ENCODE measurements at regions not wholly inside any gene's neighbourhood (a gene's known extent, or its start where the extent isn't known, plus 50 kb on each side); places are given as distances from the start of the nearest gene placed in this dataset.
"Not testable (repeated sequence)": the region's sequence is repeated elsewhere in the genome, so short reads cannot be mapped to it uniquely, and the experiment has no call there.

DNA sequence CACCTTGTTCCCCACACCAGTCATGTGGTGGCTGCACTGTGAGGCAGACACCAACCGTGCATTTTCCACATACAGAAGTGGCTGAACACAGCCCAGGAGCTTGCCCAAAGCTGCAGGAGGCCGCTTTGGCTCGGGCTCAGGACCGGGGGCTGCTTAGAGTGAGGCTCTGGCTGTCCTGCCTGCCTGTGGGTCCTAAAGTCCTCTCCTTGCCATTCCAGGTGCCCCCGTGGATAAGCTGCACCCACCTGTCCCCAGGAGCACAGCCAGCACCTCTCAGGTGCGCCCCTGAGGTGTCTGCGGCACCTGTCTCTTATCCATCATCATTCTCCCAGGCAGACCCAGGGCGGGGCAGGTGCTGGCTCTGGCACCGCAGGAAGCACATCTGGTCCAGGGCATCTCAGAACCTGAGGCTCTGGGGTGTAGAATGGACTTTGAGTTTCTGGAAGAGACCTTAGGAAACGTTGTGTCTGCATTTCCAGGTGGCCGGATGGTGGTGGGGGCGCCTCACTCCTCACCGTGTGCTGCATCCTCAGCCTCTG, 180.5 kb upstream of the ZNF469 start:
- Histone ChIP-seq H3K27ac (ENCODE audit: low read depth, low read length, poor library complexity, severe bottlenecking) (no peak overlapping the region), H3K27me3 (ENCODE audit: insufficient read depth, low read length) (0 out of 2 replicates have a peak, but pooled peaks cover 7% of the 10 kb centered on the region), H3K9me3 (ENCODE audit: low read length) (no peaks in the 10 kb centered on the region), H2AFZ (ENCODE audit: low read length) (no peak overlapping the region), H3F3A (ENCODE audit: insufficient read depth, low read length) (no peaks in the 10 kb centered on the region), H3K4me2 (ENCODE audit: low read length) (no peak overlapping the region), H3K9ac (ENCODE audit: low read length) (no peak overlapping the region), H3K9me2 (ENCODE audit: low read depth, low read length) (no peaks in the 10 kb centered on the region), H3K4me1 (ENCODE audit: insufficient read depth, low read length, severe bottlenecking) (no peaks in the 10 kb centered on the region), H3K79me2 (ENCODE audit: insufficient read depth, low read length) (no peaks in the 10 kb centered on the region), H4K20me1 (ENCODE audit: insufficient read depth, low read length) (no peaks in the 10 kb centered on the region), H3K36me3 (ENCODE audit: insufficient read depth, low read length) (no peaks in the 10 kb centered on the region), H3K4me3 (ENCODE audit: low read depth, low read length, poor library complexity, severe bottlenecking) (no peak overlapping the region)
- no peak for TF ChIP-seq EZH2 (IDR thresholded peaks at IDR 0.05; ENCODE audit: borderline replicate concordance, low read length)
- TF ChIP-seq, protein P1, sequence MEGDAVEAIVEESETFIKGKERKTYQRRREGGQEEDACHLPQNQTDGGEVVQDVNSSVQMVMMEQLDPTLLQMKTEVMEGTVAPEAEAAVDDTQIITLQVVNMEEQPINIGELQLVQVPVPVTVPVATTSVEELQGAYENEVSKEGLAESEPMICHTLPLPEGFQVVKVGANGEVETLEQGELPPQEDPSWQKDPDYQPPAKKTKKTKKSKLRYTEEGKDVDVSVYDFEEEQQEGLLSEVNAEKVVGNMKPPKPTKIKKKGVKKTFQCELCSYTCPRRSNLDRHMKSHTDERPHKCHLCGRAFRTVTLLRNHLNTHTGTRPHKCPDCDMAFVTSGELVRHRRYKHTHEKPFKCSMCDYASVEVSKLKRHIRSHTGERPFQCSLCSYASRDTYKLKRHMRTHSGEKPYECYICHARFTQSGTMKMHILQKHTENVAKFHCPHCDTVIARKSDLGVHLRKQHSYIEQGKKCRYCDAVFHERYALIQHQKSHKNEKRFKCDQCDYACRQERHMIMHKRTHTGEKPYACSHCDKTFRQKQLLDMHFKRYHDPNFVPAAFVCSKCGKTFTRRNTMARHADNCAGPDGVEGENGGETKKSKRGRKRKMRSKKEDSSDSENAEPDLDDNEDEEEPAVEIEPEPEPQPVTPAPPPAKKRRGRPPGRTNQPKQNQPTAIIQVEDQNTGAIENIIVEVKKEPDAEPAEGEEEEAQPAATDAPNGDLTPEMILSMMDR (IDR thresholded peaks at IDR 0.05; ENCODE audit: low read length), result no peak

DNA sequence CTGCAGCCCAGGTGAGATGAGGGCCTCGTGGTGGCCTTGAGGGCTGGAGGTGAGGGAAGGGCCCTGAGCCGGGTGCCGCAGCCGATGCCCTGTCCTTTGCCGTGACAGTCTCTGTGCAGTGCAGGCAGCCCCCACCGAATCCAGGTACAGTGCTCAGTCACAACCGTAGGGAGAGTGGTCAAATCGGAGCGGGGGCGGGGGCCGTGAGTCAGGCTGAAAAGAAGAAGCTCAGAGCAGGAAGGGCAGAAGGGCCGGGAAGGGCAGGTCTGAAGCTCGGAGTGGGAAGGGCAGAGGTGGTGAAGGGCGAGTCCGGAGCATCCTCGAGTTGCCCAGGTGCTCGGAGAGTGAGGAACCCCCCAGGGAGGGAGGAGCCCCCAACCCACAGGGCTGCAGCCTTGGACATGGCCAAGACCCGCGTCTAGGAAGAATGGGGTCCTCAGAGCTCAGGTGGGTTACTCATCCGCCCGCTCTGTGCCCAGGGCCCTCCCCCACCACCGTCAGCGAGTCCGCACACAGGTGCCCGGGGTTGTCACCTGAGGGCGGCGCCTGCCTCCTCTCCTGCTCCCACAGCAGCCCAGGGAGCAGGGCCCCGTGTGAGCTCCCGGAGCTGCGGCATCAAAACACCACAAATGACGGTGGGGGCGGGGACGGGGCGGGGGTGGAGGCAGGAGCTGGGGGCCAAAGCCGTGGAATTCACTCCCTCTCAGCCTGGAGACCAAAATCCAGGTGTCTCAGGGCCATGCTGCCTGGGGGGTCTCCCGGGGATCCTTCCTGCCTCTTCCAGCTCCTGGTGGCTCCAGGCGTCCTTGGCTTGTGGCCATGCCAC, 179.7 kb upstream of the ZNF469 start:
- not testable (repeated sequence) for H3K9me2 ChIP-seq (ENCODE audit: low read depth, low read length); H3K27ac ChIP-seq (ENCODE audit: low read depth, low read length, poor library complexity, severe bottlenecking); H3K4me3 ChIP-seq (ENCODE audit: low read depth, low read length, poor library complexity, severe bottlenecking); H3F3A ChIP-seq (ENCODE audit: insufficient read depth, low read length); H3K4me2 ChIP-seq (ENCODE audit: low read length); H4K20me1 ChIP-seq (ENCODE audit: insufficient read depth, low read length); H3K27me3 ChIP-seq (ENCODE audit: insufficient read depth, low read length); H3K9me3 ChIP-seq (ENCODE audit: low read length); H3K9ac ChIP-seq (ENCODE audit: low read length); H3K36me3 ChIP-seq (ENCODE audit: insufficient read depth, low read length); H2AFZ ChIP-seq (ENCODE audit: low read length); H3K79me2 ChIP-seq (ENCODE audit: insufficient read depth, low read length); H3K4me1 ChIP-seq (ENCODE audit: insufficient read depth, low read length, severe bottlenecking)

DNA sequence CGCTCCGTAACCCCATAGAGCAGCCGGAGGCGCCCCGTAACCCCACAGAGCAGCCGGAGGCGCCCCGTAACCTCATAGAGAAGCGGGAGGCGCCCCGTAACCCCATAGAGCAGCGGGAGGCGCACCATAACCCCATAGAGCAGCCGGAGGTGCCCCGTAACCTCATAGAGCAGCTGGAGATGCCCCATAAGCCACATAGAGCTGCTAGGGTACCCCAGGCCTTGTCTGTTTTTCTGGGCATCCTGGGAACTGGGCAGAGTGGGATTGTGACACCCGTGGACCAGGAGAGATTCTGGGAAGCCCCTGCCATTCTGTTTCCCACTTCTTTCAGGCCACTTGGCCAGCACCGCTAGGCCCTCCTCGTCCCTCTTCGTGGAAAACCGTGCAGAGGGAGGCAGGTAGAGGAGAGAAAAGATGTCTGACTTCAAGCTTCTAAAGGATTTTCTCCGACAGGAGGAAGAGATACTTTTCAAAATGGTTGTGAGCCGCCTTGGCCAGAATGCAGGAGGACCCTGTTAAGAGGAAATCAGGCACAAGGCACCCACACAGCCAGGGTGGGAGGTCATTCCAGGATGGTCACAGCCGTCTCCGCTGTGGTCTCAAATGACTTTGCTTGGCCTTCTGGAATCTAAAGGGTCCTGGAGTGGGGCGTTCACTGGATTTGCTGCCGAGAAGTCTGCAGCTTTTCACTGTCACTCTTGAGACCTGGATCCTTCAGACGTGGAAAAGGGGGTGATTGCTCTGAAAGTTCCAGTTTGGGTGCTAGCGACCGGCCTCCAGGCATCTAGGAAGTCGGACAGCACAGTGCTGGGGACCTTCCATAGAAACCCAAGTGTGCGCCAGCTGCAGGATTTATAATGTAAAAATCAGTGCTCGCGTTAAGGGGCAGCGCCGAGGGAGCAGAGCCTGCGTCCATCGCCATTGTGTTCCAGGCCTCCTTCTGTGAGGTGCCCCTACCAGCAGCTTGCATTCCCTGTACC, 178.3 kb upstream of the ZNF469 start:
- H3K27me3 ChIP-seq (ENCODE audit: insufficient read depth, low read length); H3K36me3 ChIP-seq (ENCODE audit: insufficient read depth, low read length); H3K4me1 ChIP-seq (ENCODE audit: insufficient read depth, low read length, severe bottlenecking); H3K4me2 ChIP-seq (ENCODE audit: low read length); H3K9ac ChIP-seq (ENCODE audit: low read length); H3K9me3 ChIP-seq (ENCODE audit: low read length); H4K20me1 ChIP-seq (ENCODE audit: insufficient read depth, low read length); H3F3A ChIP-seq (ENCODE audit: insufficient read depth, low read length); H3K9me2 ChIP-seq (ENCODE audit: low read depth, low read length); H3K4me3 ChIP-seq (ENCODE audit: low read depth, low read length, poor library complexity, severe bottlenecking); H3K79me2 ChIP-seq (ENCODE audit: insufficient read depth, low read length); H3K27ac ChIP-seq (ENCODE audit: low read depth, low read length, poor library complexity, severe bottlenecking); H2AFZ ChIP-seq (ENCODE audit: low read length): not testable (repeated sequence)

DNA sequence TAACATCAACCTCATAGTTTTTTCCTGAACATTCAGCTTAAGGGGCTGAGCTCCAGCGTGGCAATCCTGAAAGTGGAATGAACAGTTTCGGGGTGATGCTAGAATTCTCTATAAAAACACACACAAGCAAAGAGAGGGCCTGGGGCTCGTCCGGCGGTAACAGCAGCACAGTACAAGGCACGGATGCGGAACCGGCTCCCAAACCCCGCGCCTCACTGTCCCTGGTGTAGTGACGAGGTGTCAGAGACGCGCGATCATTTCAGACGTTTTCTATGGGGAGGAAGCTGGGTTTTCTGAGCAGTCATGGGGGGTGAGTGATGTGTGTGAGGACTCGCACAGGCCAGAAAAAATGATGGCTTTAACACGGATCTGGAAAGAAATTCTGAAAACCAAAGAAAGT, 177.3 kb upstream of the ZNF469 start:
- not testable (repeated sequence) for H3K27ac ChIP-seq (ENCODE audit: low read depth, low read length, poor library complexity, severe bottlenecking); H3K4me3 ChIP-seq (ENCODE audit: low read depth, low read length, poor library complexity, severe bottlenecking); H3F3A ChIP-seq (ENCODE audit: insufficient read depth, low read length); H3K4me2 ChIP-seq (ENCODE audit: low read length); H3K9me2 ChIP-seq (ENCODE audit: low read depth, low read length); H3K36me3 ChIP-seq (ENCODE audit: insufficient read depth, low read length); H3K9ac ChIP-seq (ENCODE audit: low read length); H3K27me3 ChIP-seq (ENCODE audit: insufficient read depth, low read length); H3K9me3 ChIP-seq (ENCODE audit: low read length); H4K20me1 ChIP-seq (ENCODE audit: insufficient read depth, low read length); H2AFZ ChIP-seq (ENCODE audit: low read length); H3K79me2 ChIP-seq (ENCODE audit: insufficient read depth, low read length); H3K4me1 ChIP-seq (ENCODE audit: insufficient read depth, low read length, severe bottlenecking)

DNA sequence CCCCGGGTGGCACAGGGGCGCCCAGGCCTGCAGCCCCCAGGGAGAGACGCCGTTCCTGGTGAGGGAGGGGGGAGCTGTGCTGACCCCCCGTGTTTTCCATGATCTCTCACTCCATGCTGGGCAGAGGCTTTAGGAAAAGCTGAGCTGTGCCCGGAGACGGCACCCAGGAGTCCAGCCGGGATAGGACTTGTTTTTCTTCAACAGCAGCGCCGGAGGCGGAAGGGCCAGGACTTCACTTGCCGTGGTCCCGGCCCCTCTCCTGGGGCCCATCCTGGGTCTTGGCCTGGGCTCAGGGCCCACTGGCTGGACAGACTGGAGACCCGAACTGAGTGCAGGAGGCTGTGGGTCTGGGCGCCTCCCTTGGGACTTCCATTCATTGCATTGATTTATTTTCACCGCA, 176.8 kb upstream of the ZNF469 start:
- H3F3A ChIP-seq (ENCODE audit: insufficient read depth, low read length); H3K36me3 ChIP-seq (ENCODE audit: insufficient read depth, low read length); H3K27me3 ChIP-seq (ENCODE audit: insufficient read depth, low read length); H3K4me2 ChIP-seq (ENCODE audit: low read length); H3K9ac ChIP-seq (ENCODE audit: low read length); H3K9me3 ChIP-seq (ENCODE audit: low read length); H3K27ac ChIP-seq (ENCODE audit: low read depth, low read length, poor library complexity, severe bottlenecking); H2AFZ ChIP-seq (ENCODE audit: low read length); H3K9me2 ChIP-seq (ENCODE audit: low read depth, low read length); H4K20me1 ChIP-seq (ENCODE audit: insufficient read depth, low read length); H3K79me2 ChIP-seq (ENCODE audit: insufficient read depth, low read length); H3K4me1 ChIP-seq (ENCODE audit: insufficient read depth, low read length, severe bottlenecking); H3K4me3 ChIP-seq (ENCODE audit: low read depth, low read length, poor library complexity, severe bottlenecking): not testable (repeated sequence)

DNA sequence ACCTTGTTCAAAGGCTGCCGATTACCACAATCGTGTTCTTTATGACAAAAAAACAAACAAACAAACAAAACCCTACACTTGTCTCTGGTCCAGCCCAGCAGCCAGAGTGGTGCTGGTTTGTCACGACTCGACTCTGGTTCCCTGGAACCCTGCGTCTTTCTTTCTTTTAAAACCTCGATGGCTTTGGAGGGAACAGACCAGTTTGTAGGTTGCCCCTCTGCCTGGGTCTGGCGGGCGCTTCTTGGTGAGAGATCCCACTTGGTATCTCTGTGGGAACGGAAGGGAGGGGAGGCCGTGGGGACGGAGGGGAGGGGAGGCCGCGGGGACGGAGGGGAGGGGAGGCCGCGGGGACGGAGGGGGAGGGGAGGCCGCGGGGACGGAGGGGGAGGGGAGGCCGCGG, 176.2 kb upstream of the ZNF469 start:
- H3K79me2 ChIP-seq (ENCODE audit: insufficient read depth, low read length), result not testable (repeated sequence)

More for the DNA sequence above, 176.2 kb upstream of the ZNF469 start:
- H3K9me2 ChIP-seq (ENCODE audit: low read depth, low read length); H3F3A ChIP-seq (ENCODE audit: insufficient read depth, low read length); H3K27ac ChIP-seq (ENCODE audit: low read depth, low read length, poor library complexity, severe bottlenecking); H2AFZ ChIP-seq (ENCODE audit: low read length); H3K4me2 ChIP-seq (ENCODE audit: low read length); H3K4me3 ChIP-seq (ENCODE audit: low read depth, low read length, poor library complexity, severe bottlenecking); H3K9me3 ChIP-seq (ENCODE audit: low read length); H3K9ac ChIP-seq (ENCODE audit: low read length); H4K20me1 ChIP-seq (ENCODE audit: insufficient read depth, low read length); H3K4me1 ChIP-seq (ENCODE audit: insufficient read depth, low read length, severe bottlenecking); H3K36me3 ChIP-seq (ENCODE audit: insufficient read depth, low read length); H3K27me3 ChIP-seq (ENCODE audit: insufficient read depth, low read length): not testable (repeated sequence)

Measured in OCI-LY1 (cell line).